CD1c-positive myeloid dendritic cell (primary cell): ENCODE measurements at regions not wholly inside any gene's neighbourhood (a gene's known extent, or its start where the extent isn't known, plus 50 kb on each side); places are given as distances from the start of the nearest gene placed in this dataset.

ENCODE experiments used
- DNase-seq: peaks from one replicate; pipeline ENCODE4 v3.0.0-alpha.2; 2016; ENCODE audit errors: extremely low spot score

GRCh38 chr7:136807598-136807997 is 60.9 kb upstream of the CHRM2 start:
- no peak for DNase-seq

- no peak for DNase-seq
Observed at GRCh38 chr7:136803028-136803427, 65.4 kb upstream of the CHRM2 start.

- DNase-seq = no peak
Observed at GRCh38 chr7:136783934-136784333, 84.5 kb upstream of the CHRM2 start.

GRCh38 chr7:136741941-136742340 is 126.5 kb upstream of the CHRM2 start:
- no peak for DNase-seq

- no peak for DNase-seq
Observed at GRCh38 chr7:136728945-136729344, 139.5 kb upstream of the CHRM2 start.

GRCh38 chr7:136726460-136726859 is 142.0 kb upstream of the CHRM2 start:
- DNase-seq = no peak

GRCh38 chr7:136717910-136718557 is 150.4 kb upstream of the CHRM2 start:
- no peak for DNase-seq

GRCh38 chr7:136714062-136714461 is 154.4 kb upstream of the CHRM2 start:
- DNase-seq = no peak

- DNase-seq = no peak
Observed at GRCh38 chr7:136710751-136711150, 157.7 kb upstream of the CHRM2 start.

GRCh38 chr7:136709876-136710275 is 158.6 kb upstream of the CHRM2 start:
- no peak for DNase-seq

- no peak for DNase-seq
Observed at GRCh38 chr7:136702913-136703312, 165.5 kb upstream of the CHRM2 start.

GRCh38 chr7:136698977-136699376 is 169.5 kb upstream of the CHRM2 start:
- DNase-seq = no peak

GRCh38 chr7:136698231-136698630 is 170.2 kb upstream of the CHRM2 start:
- DNase-seq = no peak

- no peak for DNase-seq
Observed at GRCh38 chr7:136697271-136697670, 171.2 kb upstream of the CHRM2 start.

- DNase-seq = no peak
Observed at GRCh38 chr7:136693166-136694119, 175.0 kb upstream of the CHRM2 start.

- DNase-seq = no peak
Observed at GRCh38 chr7:136692221-136692620, 176.2 kb upstream of the CHRM2 start.

GRCh38 chr7:136688601-136689000 is 179.9 kb upstream of the CHRM2 start:
- no peak for DNase-seq

- peak; percentile 14 for DNase-seq
Observed at GRCh38 chr7:136687693-136688322, 180.6 kb upstream of the CHRM2 start.

- no peak for DNase-seq
Observed at GRCh38 chr7:136685501-136686173, 182.8 kb upstream of the CHRM2 start.

GRCh38 chr7:136677471-136678365 is 190.7 kb upstream of the CHRM2 start:
- no peak for DNase-seq

GRCh38 chr7:136667584-136667983 is 200.9 kb upstream of the CHRM2 start:
- DNase-seq = no peak
